ENCODE measurements at regions not wholly inside any gene's neighbourhood (a gene's known extent, or its start where the extent isn't known, plus 50 kb on each side); places are given as distances from the start of the nearest gene placed in this dataset.

GRCh38 chr2:105498281-105498846 lies 99.5 kb upstream of the FHL2 start:
- no peak for DNase-seq (ENCODE audit: low read depth in 4 of 6, low spot score in 6 of 6)
- Histone ChIP-seq H3K27ac (ENCODE audit: low read depth, low read length) (no peak overlapping the region), H3K36me3 (ENCODE audit: control insufficient read depth, insufficient read depth, low read length) (no peaks in the 10 kb centered on the region), H3K4me3 (ENCODE audit: low read depth, low read length) (no peak overlapping the region), H3K4me1 (ENCODE audit: control insufficient read depth, insufficient read depth, low read length) (no peaks in the 10 kb centered on the region), H3K27me3 (ENCODE audit: control insufficient read depth, insufficient read depth, low read length) (no peaks in the 10 kb centered on the region), H3K9me3 (ENCODE audit: control insufficient read depth, insufficient read depth, low read length) (no peaks in the 10 kb centered on the region)
- no CpG with 5 or more reads among the region's 5 CpGs for WGBS (ENCODE audit: insufficient coverage)

GRCh38 chr2:105497094-105497493 lies 98.2 kb upstream of the FHL2 start:
- WGBS (ENCODE audit: insufficient coverage) = 93% methylated on average over 4 of the region's 4 CpGs
- Histone ChIP-seq H3K27me3 (ENCODE audit: control insufficient read depth, insufficient read depth, low read length) (no peaks in the 10 kb centered on the region), H3K36me3 (ENCODE audit: control insufficient read depth, insufficient read depth, low read length) (no peaks in the 10 kb centered on the region), H3K9me3 (ENCODE audit: control insufficient read depth, insufficient read depth, low read length) (no peaks in the 10 kb centered on the region), H3K4me1 (ENCODE audit: control insufficient read depth, insufficient read depth, low read length) (no peaks in the 10 kb centered on the region), H3K27ac (ENCODE audit: low read depth, low read length) (no peak overlapping the region), H3K4me3 (ENCODE audit: low read depth, low read length) (no peak overlapping the region)
- no peak for DNase-seq (ENCODE audit: low read depth in 4 of 6, low spot score in 6 of 6)

GRCh38 chr2:105496271-105496670 lies 97.4 kb upstream of the FHL2 start:
- Histone ChIP-seq H3K27ac (ENCODE audit: low read depth, low read length) (peak overlapping the region; percentile 19), H3K36me3 (ENCODE audit: control insufficient read depth, insufficient read depth, low read length) (no peaks in the 10 kb centered on the region), H3K4me1 (ENCODE audit: control insufficient read depth, insufficient read depth, low read length) (no peaks in the 10 kb centered on the region), H3K27me3 (ENCODE audit: control insufficient read depth, insufficient read depth, low read length) (no peaks in the 10 kb centered on the region), H3K9me3 (ENCODE audit: control insufficient read depth, insufficient read depth, low read length) (no peaks in the 10 kb centered on the region), H3K4me3 (ENCODE audit: low read depth, low read length) (no peak overlapping the region)
- 92% methylated on average over 2 of the region's 3 CpGs for WGBS (ENCODE audit: insufficient coverage)
- DNase-seq (ENCODE audit: low read depth in 4 of 6, low spot score in 6 of 6) = no peak

- H3K9me3 ChIP-seq (ENCODE audit: control insufficient read depth, insufficient read depth, low read length) = no peaks in the 10 kb centered on the region
- DNase-seq (ENCODE audit: low read depth in 4 of 6, low spot score in 6 of 6) = peak in 1 of 6 donors; percentile 10
- no peak overlapping the region for H3K4me3 ChIP-seq (ENCODE audit: low read depth, low read length)
- H3K27me3 ChIP-seq (ENCODE audit: control insufficient read depth, insufficient read depth, low read length) = no peaks in the 10 kb centered on the region
- WGBS (ENCODE audit: insufficient coverage) = 87% methylated on average over 9 of the region's 13 CpGs
- no peaks in the 10 kb centered on the region for H3K36me3 ChIP-seq (ENCODE audit: control insufficient read depth, insufficient read depth, low read length)
- no peaks in the 10 kb centered on the region for H3K4me1 ChIP-seq (ENCODE audit: control insufficient read depth, insufficient read depth, low read length)
- H3K27ac ChIP-seq (ENCODE audit: low read depth, low read length) = no peak overlapping the region
Observed at GRCh38 chr2:105494683-105495425, 96.0 kb upstream of the FHL2 start.

- WGBS (ENCODE audit: insufficient coverage) = 100% methylated on average over 1 of the region's 1 CpG
- Histone ChIP-seq H3K4me3 (ENCODE audit: low read depth, low read length) (no peak overlapping the region), H3K4me1 (ENCODE audit: control insufficient read depth, insufficient read depth, low read length) (peaks cover 5% of the 10 kb centered on the region), H3K27me3 (ENCODE audit: control insufficient read depth, insufficient read depth, low read length) (no peaks in the 10 kb centered on the region), H3K27ac (ENCODE audit: low read depth, low read length) (no peak overlapping the region), H3K36me3 (ENCODE audit: control insufficient read depth, insufficient read depth, low read length) (no peaks in the 10 kb centered on the region), H3K9me3 (ENCODE audit: control insufficient read depth, insufficient read depth, low read length) (no peaks in the 10 kb centered on the region)
- DNase-seq (ENCODE audit: low read depth in 4 of 6, low spot score in 6 of 6) = no peak
Observed at GRCh38 chr2:105490956-105491355, 92.1 kb upstream of the FHL2 start.

- no peak for DNase-seq (ENCODE audit: low read depth in 4 of 6, low spot score in 6 of 6)
- WGBS (ENCODE audit: insufficient coverage) = 58% methylated on average over 3 of the region's 4 CpGs
- H3K36me3 ChIP-seq (ENCODE audit: control insufficient read depth, insufficient read depth, low read length) = no peaks in the 10 kb centered on the region
- H3K9me3 ChIP-seq (ENCODE audit: control insufficient read depth, insufficient read depth, low read length) = no peaks in the 10 kb centered on the region
- peaks cover 5% of the 10 kb centered on the region for H3K4me1 ChIP-seq (ENCODE audit: control insufficient read depth, insufficient read depth, low read length)
- H3K27me3 ChIP-seq (ENCODE audit: control insufficient read depth, insufficient read depth, low read length) = no peaks in the 10 kb centered on the region
- no peak overlapping the region for H3K4me3 ChIP-seq (ENCODE audit: low read depth, low read length)
- no peak overlapping the region for H3K27ac ChIP-seq (ENCODE audit: low read depth, low read length)
Observed at GRCh38 chr2:105490204-105490603, 91.4 kb upstream of the FHL2 start.

GRCh38 chr2:105489168-105489878 lies 90.5 kb upstream of the FHL2 start:
- no peaks in the 10 kb centered on the region for H3K9me3 ChIP-seq (ENCODE audit: control insufficient read depth, insufficient read depth, low read length)
- no peak overlapping the region for H3K4me3 ChIP-seq (ENCODE audit: low read depth, low read length)
- no peak overlapping the region for H3K27ac ChIP-seq (ENCODE audit: low read depth, low read length)
- H3K4me1 ChIP-seq (ENCODE audit: control insufficient read depth, insufficient read depth, low read length) = peaks cover 5% of the 10 kb centered on the region
- H3K27me3 ChIP-seq (ENCODE audit: control insufficient read depth, insufficient read depth, low read length) = no peaks in the 10 kb centered on the region
- 100% methylated on average over 1 of the region's 3 CpGs for WGBS (ENCODE audit: insufficient coverage)
- no peak for DNase-seq (ENCODE audit: low read depth in 4 of 6, low spot score in 6 of 6)
- H3K36me3 ChIP-seq (ENCODE audit: control insufficient read depth, insufficient read depth, low read length) = no peaks in the 10 kb centered on the region

GRCh38 chr2:105488285-105488684 lies 89.4 kb upstream of the FHL2 start:
- Histone ChIP-seq H3K4me1 (ENCODE audit: control insufficient read depth, insufficient read depth, low read length) (peaks cover 5% of the 10 kb centered on the region), H3K36me3 (ENCODE audit: control insufficient read depth, insufficient read depth, low read length) (no peaks in the 10 kb centered on the region), H3K27ac (ENCODE audit: low read depth, low read length) (no peak overlapping the region), H3K9me3 (ENCODE audit: control insufficient read depth, insufficient read depth, low read length) (no peaks in the 10 kb centered on the region), H3K4me3 (ENCODE audit: low read depth, low read length) (no peak overlapping the region), H3K27me3 (ENCODE audit: control insufficient read depth, insufficient read depth, low read length) (no peaks in the 10 kb centered on the region)
- no peak for DNase-seq (ENCODE audit: low read depth in 4 of 6, low spot score in 6 of 6)
- 74% methylated on average over 8 of the region's 8 CpGs for WGBS (ENCODE audit: insufficient coverage)

- no peak overlapping the region for H3K4me3 ChIP-seq (ENCODE audit: low read depth, low read length)
- H3K27me3 ChIP-seq (ENCODE audit: control insufficient read depth, insufficient read depth, low read length) = no peaks in the 10 kb centered on the region
- WGBS (ENCODE audit: insufficient coverage) = 75% methylated on average over 14 of the region's 21 CpGs
- no peaks in the 10 kb centered on the region for H3K9me3 ChIP-seq (ENCODE audit: control insufficient read depth, insufficient read depth, low read length)
- peaks cover 5% of the 10 kb centered on the region for H3K4me1 ChIP-seq (ENCODE audit: control insufficient read depth, insufficient read depth, low read length)
- H3K27ac ChIP-seq (ENCODE audit: low read depth, low read length) = peak overlapping the region; percentile 57
- H3K36me3 ChIP-seq (ENCODE audit: control insufficient read depth, insufficient read depth, low read length) = no peaks in the 10 kb centered on the region
- peak in 1 of 6 donors; percentile 36 for DNase-seq (ENCODE audit: low read depth in 4 of 6, low spot score in 6 of 6)
Observed at GRCh38 chr2:105487142-105488069, 88.6 kb upstream of the FHL2 start.

All from spinal cord (tissue), 9 donors.